Breast epithelium (tissue), 4 donors: ENCODE measurements at regions not wholly inside any gene's neighbourhood (a gene's known extent, or its start where the extent isn't known, plus 50 kb on each side); places are given as distances from the start of the nearest gene placed in this dataset.

Experiments used
- DNase-seq, 2 donors: peaks; one replicate each; pipeline ENCODE4 v3.0.0-alpha.2; 2019; ENCODE audit warnings: low spot score in 2 of 2
- H3K27ac ChIP-seq, 2 donors: fragments of 200-600 bp; sonication (generic) in 1 of 2; one replicate each; pipeline ENCODE4 v1.5.1; 2016 to 2019; ENCODE audit warnings: mild to moderate bottlenecking in 1 of 2
- H3K27me3 ChIP-seq, 2 donors: fragments of 200-600 bp; sonication (generic) in 1 of 2; one replicate each; pipeline versions ENCODE4 v1.5.1 to v1.6.0; 2017 to 2019; ENCODE audit warnings: control low read depth in 1 of 2, mild to moderate bottlenecking in 1 of 2
- H3K36me3 ChIP-seq: fragments of 200-600 bp; one replicate; pipeline ENCODE4 v1.5.1; 2019
- H3K4me1 ChIP-seq, 2 donors: fragments of 200-600 bp; sonication (generic); one replicate each; pipeline ENCODE4 v1.5.1; 2016 to 2019; ENCODE audit warnings: control low read depth in 1 of 2
- H3K4me3 ChIP-seq, 3 donors: fragments of 200-600 bp; sonication (generic); 1 replicate in 2 of 3; 2 replicates in 1 of 3; pipeline ENCODE4 v1.5.1; 2016 to 2019; ENCODE audit warnings: mild to moderate bottlenecking in 3 of 3, moderate library complexity in 2 of 3
- H3K9me3 ChIP-seq, 2 donors: fragments of 200-600 bp; sonication (generic) in 1 of 2; one replicate each; pipeline ENCODE4 v1.5.1; 2016 to 2019; ENCODE audit warnings: control low read depth in 1 of 2
- POLR2A ChIP-seq: fragments of 450-650 bp; IDR thresholded peaks from one replicate; pipeline ENCODE4 v1.6.1; 2016; ENCODE audit warnings: antibody characterized with exemption, mild to moderate bottlenecking, moderate library complexity
- POLR2AphosphoS5 ChIP-seq, 3 donors: sonication (generic); formaldehyde crosslinking; IDR thresholded peaks; one replicate each; pipeline ENCODE4 v1.6.1; 2017; ENCODE audit warnings: antibody characterized with exemption in 3 of 3
- intact Hi-C: fragments of 100-400 bp; cut with DNase I; formaldehyde crosslinking; loops from one replicate; pipeline ENCODE4 v1.15.1; 2023; ENCODE audit warnings: low total_unique reads
- TF ChIP-seq, protein P1 (sequence below), 3 donors: fragments of 450-650 bp; IDR thresholded peaks; one replicate each; pipeline ENCODE4 v1.5.1; 2016 to 2017; ENCODE audit warnings: antibody characterized with exemption in 3 of 3, mild to moderate bottlenecking in 3 of 3, moderate library complexity in 3 of 3

DNA sequence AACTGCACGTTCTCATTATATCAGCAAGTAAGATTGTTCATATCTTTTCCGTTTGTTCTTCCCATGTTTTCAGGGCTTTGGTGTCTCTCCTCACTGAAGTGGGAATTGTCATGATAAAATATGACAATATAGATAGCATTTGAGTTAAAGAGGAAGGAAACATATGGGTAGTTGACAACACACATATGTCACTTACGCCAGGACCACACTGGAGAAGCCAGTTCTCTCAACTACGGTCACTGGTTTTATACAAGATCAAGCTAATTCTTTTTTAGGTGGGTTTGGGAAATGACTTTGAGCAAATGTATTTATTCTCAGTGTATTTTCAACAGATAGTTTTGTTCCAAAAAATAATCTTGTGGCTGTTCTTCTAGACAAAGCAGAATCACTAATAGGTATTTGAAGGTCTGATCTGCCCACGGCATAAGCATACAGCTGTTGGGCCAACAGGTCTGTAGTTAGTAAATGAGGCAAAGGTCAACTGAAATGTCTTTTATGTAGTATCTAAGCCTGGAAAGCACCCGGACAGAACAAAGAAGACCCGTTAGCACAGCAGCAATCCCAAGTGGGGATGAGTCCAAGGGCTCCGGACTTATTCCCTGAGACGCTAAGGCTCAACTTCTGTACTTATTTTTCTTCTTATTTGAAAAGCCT lies 433.6 kb upstream of the ZP4 start:
- intact Hi-C loops: no loop called here
- Histone ChIP-seq H3K4me3 (no peak overlapping the region), H3K4me1 (no peaks in the 10 kb centered on the region), H3K36me3 (no peaks in the 10 kb centered on the region), H3K27me3 (no peaks in the 10 kb centered on the region), H3K27ac (no peak overlapping the region), H3K9me3 (no peaks in the 10 kb centered on the region)
- TF ChIP-seq, protein P1, sequence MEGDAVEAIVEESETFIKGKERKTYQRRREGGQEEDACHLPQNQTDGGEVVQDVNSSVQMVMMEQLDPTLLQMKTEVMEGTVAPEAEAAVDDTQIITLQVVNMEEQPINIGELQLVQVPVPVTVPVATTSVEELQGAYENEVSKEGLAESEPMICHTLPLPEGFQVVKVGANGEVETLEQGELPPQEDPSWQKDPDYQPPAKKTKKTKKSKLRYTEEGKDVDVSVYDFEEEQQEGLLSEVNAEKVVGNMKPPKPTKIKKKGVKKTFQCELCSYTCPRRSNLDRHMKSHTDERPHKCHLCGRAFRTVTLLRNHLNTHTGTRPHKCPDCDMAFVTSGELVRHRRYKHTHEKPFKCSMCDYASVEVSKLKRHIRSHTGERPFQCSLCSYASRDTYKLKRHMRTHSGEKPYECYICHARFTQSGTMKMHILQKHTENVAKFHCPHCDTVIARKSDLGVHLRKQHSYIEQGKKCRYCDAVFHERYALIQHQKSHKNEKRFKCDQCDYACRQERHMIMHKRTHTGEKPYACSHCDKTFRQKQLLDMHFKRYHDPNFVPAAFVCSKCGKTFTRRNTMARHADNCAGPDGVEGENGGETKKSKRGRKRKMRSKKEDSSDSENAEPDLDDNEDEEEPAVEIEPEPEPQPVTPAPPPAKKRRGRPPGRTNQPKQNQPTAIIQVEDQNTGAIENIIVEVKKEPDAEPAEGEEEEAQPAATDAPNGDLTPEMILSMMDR (IDR thresholded peaks at IDR 0.05): no peak
- TF ChIP-seq POLR2A: no peak
- no peak for TF ChIP-seq POLR2AphosphoS5 (IDR thresholded peaks at IDR 0.05)
- DNase-seq: no peak

DNA sequence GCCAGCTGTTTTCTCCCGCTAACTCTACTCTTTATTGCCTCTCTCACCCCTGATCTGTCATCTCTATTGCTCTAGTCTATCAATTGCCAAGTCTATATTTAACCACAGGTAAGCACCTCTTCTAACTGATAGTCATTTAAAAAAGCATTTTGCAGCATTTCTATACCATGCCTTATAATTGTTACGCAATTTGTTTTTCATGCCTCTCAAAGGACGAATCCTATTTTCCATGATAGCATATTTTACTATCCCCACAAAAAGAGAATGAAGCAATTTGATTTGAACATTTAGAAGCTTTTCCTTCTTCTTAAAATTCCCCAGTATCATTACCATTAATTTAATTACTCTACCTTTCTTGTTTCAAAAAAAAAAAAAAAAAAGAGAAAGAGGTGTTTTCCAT lies 432.8 kb upstream of the ZP4 start:
- H3K4me3 ChIP-seq: no peak overlapping the region
- no peak for DNase-seq
- intact Hi-C loops: no loop called here
- H3K36me3 ChIP-seq: no peaks in the 10 kb centered on the region
- no peaks in the 10 kb centered on the region for H3K9me3 ChIP-seq
- H3K27me3 ChIP-seq: no peaks in the 10 kb centered on the region
- H3K4me1 ChIP-seq: no peaks in the 10 kb centered on the region
- no peak overlapping the region for H3K27ac ChIP-seq
- no peak for TF ChIP-seq POLR2AphosphoS5 (IDR thresholded peaks at IDR 0.05)

DNA sequence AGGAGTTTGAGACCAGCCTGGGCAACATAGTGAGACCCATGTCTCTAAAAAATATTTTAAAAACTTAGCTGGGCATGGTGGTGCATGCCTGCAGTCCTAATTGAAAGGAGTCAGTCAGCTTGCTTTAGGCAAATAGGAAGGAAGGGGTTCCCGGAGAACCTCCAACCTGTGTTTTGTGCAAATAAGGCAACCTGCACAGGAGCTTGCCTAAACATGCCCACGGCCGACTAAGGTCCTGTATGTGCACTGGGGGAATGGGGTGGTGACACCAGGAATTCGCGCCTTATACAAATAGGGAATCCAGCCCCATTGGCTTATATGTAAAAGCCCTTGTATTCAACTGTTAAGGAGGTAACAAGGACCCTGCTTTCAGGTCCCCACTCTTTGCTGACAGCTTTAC lies 429.2 kb upstream of the ZP4 start:
- no peak overlapping the region for H3K27ac ChIP-seq
- no peak for DNase-seq
- H3K4me1 ChIP-seq: no peaks in the 10 kb centered on the region
- no peaks in the 10 kb centered on the region for H3K36me3 ChIP-seq
- H3K4me3 ChIP-seq: no peak overlapping the region
- TF ChIP-seq, protein P1 (IDR thresholded peaks at IDR 0.05): no peak
- no peak for TF ChIP-seq POLR2A
- no peak for TF ChIP-seq POLR2AphosphoS5 (IDR thresholded peaks at IDR 0.05)
- H3K9me3 ChIP-seq: no peaks in the 10 kb centered on the region
- intact Hi-C loops: no loop called here
- H3K27me3 ChIP-seq: no peaks in the 10 kb centered on the region

GRCh38 chr1:238318294-238319110 lies 427.8 kb upstream of the ZP4 start:
- no peaks in the 10 kb centered on the region for H3K27me3 ChIP-seq
- TF ChIP-seq POLR2A (no peak), POLR2AphosphoS5 (IDR thresholded peaks at IDR 0.05) (no peak)
- TF ChIP-seq, protein P1 (IDR thresholded peaks at IDR 0.05): no peak
- H3K27ac ChIP-seq: no peak overlapping the region
- H3K4me1 ChIP-seq: no peaks in the 10 kb centered on the region
- DNase-seq: no peak
- no peak overlapping the region for H3K4me3 ChIP-seq
- intact Hi-C loops: no loop called here
- H3K36me3 ChIP-seq: no peaks in the 10 kb centered on the region
- H3K9me3 ChIP-seq: no peaks in the 10 kb centered on the region

DNA sequence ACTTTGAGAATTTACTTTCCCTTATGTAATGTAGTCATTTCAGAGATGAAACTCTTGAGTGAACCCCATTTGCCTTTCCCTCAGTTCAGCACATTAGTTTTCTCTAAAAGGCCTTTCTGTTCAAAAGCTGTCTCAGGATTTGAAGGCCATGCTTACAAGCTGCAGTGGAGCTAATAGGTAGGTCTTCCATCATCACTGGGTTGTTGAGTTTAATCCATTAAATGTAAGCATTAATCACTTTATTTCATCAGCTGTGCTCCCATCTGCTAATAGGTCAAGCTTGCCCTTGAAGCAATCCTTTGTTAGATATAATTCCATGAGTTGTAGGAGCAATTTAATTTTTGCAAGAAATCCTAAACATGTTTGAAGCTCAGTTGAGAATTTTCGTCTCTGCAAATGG lies 422.2 kb upstream of the ZP4 start:
- TF ChIP-seq POLR2A: no peak
- TF ChIP-seq, protein P1 (IDR thresholded peaks at IDR 0.05): no peak
- no peak for TF ChIP-seq POLR2AphosphoS5 (IDR thresholded peaks at IDR 0.05)
- no peak overlapping the region for H3K4me3 ChIP-seq
- H3K36me3 ChIP-seq: no peaks in the 10 kb centered on the region
- intact Hi-C loops: no loop called here
- H3K27me3 ChIP-seq: no peaks in the 10 kb centered on the region
- H3K4me1 ChIP-seq: no peaks in the 10 kb centered on the region
- DNase-seq: no peak
- H3K9me3 ChIP-seq: no peaks in the 10 kb centered on the region
- no peak overlapping the region for H3K27ac ChIP-seq
